Transverse colon (tissue), 3 donors: ENCODE measurements at regions not wholly inside any gene's neighbourhood (a gene's known extent, or its start where the extent isn't known, plus 50 kb on each side); places are given as distances from the start of the nearest gene placed in this dataset.

Experiments used
- POLR2A ChIP-seq: fragments of 450-650 bp; IDR thresholded peaks from one replicate; pipeline ENCODE4 v1.6.1; 2016; ENCODE audit warnings: antibody characterized with exemption, mild to moderate bottlenecking, moderate library complexity
- TF ChIP-seq, protein P1 (sequence below), 5 experiments: fragments of 200-600 bp in 3 of 5; fragments of 450-650 bp in 2 of 5; sonication (generic) in 3 of 5; IDR thresholded peaks; 1 replicate in 2 of 5; 2 replicates in 3 of 5; pipeline ENCODE4 v1.5.1; 2016 to 2017; ENCODE audit warnings: antibody characterized with exemption in 5 of 5, inconsistent platforms in 3 of 5, mild to moderate bottlenecking in 2 of 5, moderate library complexity in 1 of 5

DNA sequence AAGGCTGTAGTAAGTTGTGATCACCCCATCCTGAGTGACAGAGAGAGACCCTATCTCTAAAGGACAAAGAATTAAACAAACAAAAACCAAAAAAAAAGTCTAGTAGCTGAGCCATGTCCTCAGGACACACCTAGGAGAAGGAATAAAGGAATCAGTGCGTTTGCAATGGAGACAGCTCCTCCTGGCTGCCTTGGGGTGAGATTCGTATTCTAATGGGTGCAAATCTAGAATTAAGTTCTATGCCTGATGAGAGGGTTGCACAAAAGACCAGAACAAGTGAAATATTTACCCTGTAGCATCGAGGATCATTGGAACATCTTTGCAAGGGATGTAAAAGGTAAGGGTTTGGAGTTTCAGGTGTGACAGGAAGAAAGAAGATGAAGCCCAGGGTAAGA lies 70.3 kb upstream of the BMAL1 start:
- no peak for TF ChIP-seq POLR2A
- TF ChIP-seq, protein P1, sequence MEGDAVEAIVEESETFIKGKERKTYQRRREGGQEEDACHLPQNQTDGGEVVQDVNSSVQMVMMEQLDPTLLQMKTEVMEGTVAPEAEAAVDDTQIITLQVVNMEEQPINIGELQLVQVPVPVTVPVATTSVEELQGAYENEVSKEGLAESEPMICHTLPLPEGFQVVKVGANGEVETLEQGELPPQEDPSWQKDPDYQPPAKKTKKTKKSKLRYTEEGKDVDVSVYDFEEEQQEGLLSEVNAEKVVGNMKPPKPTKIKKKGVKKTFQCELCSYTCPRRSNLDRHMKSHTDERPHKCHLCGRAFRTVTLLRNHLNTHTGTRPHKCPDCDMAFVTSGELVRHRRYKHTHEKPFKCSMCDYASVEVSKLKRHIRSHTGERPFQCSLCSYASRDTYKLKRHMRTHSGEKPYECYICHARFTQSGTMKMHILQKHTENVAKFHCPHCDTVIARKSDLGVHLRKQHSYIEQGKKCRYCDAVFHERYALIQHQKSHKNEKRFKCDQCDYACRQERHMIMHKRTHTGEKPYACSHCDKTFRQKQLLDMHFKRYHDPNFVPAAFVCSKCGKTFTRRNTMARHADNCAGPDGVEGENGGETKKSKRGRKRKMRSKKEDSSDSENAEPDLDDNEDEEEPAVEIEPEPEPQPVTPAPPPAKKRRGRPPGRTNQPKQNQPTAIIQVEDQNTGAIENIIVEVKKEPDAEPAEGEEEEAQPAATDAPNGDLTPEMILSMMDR (IDR thresholded peaks at IDR 0.05) = peak in 1 of 5 experiments; percentile 23
